ENCODE measurements at regions not wholly inside any gene's neighbourhood (a gene's known extent, or its start where the extent isn't known, plus 50 kb on each side); places are given as distances from the start of the nearest gene placed in this dataset.

GRCh38 chr1:242754926-242755325 lies 230.4 kb upstream of the PLD5 start:
- Histone ChIP-seq H3K4me2 (ENCODE audit: insufficient read depth, low read length) (no peak overlapping the region), H3K4me1 (replicated peaks in 1 of 2; ENCODE audit: control insufficient read depth in 2 of 2, insufficient read depth in 2 of 2, low read length in 2 of 2) (no peaks in the 10 kb centered on the region), H3K27ac (ENCODE audit: extremely low read depth, low read depth, low read length) (no peak overlapping the region), H3K4me3 (no peak overlapping the region), H3K9ac (ENCODE audit: insufficient read depth in 1 of 2, low read depth in 2 of 2, low read length in 2 of 2) (no peak overlapping the region), H4K20me1 (replicated peaks; ENCODE audit: control insufficient read depth, insufficient read depth, low read length) (no peaks in the 10 kb centered on the region), H3K27me3 (ENCODE audit: control insufficient read depth in 2 of 2, insufficient read depth in 2 of 2, low read length in 2 of 2) (no peaks in the 10 kb centered on the region), H3K36me3 (ENCODE audit: control insufficient read depth, insufficient read depth, low read length) (no peaks in the 10 kb centered on the region), H3K9me1 (ENCODE audit: control insufficient read depth, insufficient read depth, low read length) (no peaks in the 10 kb centered on the region), H2AFZ (ENCODE audit: low read depth, low read length) (no peak overlapping the region), H3K9me3 (replicated peaks; ENCODE audit: control insufficient read depth, insufficient read depth, low read depth, low read length) (no peaks in the 10 kb centered on the region; the same call in 1 of the 2 replicates), H3K79me2 (ENCODE audit: control insufficient read depth, insufficient read depth, low read length) (no peaks in the 10 kb centered on the region)
- WGBS (ENCODE audit: insufficient coverage, low coverage, missing lambda C conversion rate): 1% methylated on average over 5 of the region's 5 CpGs
- DNase-seq (ENCODE audit: extremely low read depth in 1 of 4, low spot score in 3 of 4): no peak
- ChIA-PET POLR2A (interaction anchor here (0.7 kb wide), 1 partner anchor 18 kb away, joined by 3 read pairs; no protein-coding TSS in a partner anchor), CTCF (ENCODE audit: low intra/inter-chr PET ratio) (interaction anchor here (0.6 kb wide), 1 partner anchor 23 kb away, joined by 3 read pairs; no protein-coding TSS in a partner anchor)
- in situ Hi-C loops (cut with MboI) (no loop called here), intact Hi-C loops (cut with micrococcal nuclease) (no loop called here)
- ATAC-seq: no peak
- no TSS peak for BruUV-seq (replicated peaks)
- no peak for TF ChIP-seq ARHGAP35 (IDR thresholded peaks at IDR 0.05; ENCODE audit: partially characterized antibody)
- no peak for TF ChIP-seq ZNF609 (CRISPR knock-in tag; IDR thresholded peaks at IDR 0.05; ENCODE audit: borderline replicate concordance)
- FAIRE-seq: no peak

Measured in K562 (cell line).